GM19463 (cell line): ENCODE measurements at regions not wholly inside any gene's neighbourhood (a gene's known extent, or its start where the extent isn't known, plus 50 kb on each side); places are given as distances from the start of the nearest gene placed in this dataset.
"Not testable (repeated sequence)": the region's sequence is repeated elsewhere in the genome, so short reads cannot be mapped to it uniquely, and the experiment has no call there.

Experiments
- ATAC-seq: cut with Tn5 transposase; IDR thresholded peaks from one replicate; pipeline ENCODE4 v1.9.1; 2021; ENCODE audit warnings: mild to moderate bottlenecking, moderate library complexity; ENCODE audit not compliant: unreplicated experiment

DNA sequence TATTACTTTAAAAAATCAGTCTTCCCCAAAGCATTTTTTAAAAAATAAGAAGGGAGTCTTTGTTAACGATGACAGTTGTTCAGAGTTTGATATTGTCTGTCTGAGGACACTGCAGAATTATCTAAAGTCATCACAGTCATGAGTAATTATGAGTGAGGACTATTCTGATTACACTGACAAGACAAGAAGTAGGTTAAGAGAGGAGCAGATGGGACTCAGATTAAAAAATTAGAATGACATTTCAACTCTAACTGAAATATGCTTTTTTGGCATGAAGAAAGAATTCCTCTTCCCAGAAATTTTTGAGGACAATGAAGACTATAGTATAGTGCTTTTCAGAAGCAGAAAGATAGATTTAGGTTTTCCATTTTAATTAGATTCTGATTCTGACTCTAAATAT is 456.5 kb downstream of the EPHA7 start:
- ATAC-seq: no peak

DNA sequence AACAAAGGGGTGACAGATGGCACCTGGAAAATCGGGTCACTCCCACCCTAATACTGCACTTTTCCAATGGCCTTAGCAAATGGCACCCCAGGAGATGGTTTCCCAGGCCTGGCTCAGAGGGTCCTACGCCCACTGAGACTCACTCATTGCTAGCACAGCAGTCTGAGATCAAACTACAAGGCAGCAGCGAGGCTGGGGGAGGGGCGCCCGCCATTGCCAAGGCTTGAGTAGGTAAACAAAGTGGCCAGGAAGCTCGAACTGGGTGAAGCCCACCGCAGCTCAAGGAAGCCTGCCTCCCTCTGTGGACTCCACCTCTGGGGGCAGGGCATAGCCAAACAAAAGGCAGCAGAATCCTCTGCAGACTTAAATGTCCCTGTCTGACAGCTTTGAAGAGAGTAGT is 467.2 kb downstream of the EPHA7 start:
- not testable (repeated sequence) for ATAC-seq

DNA sequence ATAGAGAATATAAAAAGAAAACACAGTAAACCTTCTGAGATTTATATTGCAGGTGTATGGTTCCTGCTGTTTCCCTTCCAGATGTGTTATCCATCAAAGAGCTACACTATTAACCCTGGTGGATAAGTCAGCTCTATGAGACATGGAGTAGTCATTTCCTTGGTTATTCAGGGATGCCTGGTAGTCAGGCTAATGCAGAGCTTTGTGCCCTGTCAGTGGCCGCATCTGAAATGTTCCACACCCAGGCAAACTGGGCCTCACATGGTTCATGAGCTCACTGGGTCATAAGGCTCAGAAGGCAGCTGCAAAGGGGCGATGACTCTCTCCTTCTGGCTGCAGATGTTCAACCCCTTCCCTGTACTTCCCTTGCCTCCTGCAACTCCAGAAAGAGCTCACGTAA is 473.6 kb downstream of the EPHA7 start:
- no peak for ATAC-seq

DNA sequence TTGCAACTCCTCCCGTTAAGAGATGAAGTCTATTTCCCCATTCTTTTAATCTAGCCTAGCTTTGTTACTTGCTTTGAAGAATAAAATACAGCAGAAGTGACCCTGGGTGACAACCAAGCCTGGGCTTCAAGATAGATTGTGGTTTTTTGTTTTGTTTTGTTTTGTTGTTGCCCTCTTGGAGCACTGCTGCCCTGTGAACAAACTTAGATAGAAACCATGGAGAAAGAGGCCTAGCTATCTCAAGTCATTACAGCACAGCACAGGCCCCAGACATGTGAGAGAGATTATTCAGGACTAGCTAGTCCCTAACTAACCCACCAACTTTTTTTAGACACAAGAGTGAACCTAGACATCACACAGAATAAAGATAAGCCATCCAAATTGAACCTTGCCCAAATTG is 475.2 kb downstream of the EPHA7 start:
- ATAC-seq: no peak

DNA sequence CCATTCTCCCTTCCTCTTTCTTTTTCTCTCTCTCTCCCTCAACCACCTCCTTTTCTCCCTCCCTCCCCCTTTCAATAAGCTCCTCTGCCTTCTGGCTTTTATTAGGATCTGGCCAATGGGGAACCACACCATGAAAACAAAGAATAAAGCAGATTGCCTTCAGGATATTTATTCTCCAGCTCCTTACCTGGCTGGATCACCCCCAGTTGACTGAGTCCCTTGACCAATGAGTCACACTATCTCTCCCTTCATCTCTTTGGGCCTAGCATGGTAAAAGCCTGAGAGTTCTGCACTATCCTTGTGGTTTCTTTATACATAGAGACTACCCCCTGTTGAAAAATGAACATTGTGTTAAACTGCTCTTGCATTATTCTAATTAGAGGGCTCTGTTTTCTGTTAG is 476.8 kb downstream of the EPHA7 start:
- no peak for ATAC-seq

DNA sequence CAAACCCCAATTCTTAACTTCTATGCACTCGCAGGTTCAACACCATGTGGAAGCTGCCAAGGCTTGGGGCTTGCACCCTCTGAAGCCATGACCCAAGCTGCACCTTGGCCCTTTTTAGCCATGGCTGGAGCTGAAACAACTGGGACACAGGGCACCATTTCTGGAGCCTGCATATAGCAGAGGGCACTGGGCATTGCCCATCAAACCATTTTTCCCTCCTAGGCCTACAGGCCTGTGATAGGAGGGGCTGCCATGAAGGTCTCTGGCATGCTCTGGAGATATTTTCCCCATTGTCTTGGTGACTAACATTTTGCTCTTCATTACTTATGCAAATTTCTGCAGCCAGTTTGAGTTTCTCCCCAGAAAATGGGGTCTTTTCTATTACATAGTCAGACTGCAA is 484.7 kb downstream of the EPHA7 start:
- no peak for ATAC-seq

DNA sequence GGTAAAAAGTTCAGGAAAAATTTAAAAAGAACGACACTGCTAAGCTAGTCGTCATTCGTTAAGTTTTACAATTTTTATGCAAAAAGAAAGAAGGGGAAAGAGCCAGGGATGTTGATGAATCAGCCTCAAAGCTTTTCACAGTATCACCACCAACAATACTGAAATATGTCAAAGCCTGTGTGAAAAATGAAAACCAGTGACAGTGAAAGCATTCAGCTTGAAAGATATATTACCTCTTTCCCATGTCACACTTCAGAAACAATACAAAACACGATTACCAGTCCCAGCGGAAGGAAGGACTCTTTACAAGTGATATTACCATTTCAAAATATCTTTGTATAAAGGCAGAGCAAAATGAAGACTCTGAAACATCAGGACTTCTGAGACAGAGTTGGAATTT is 489.2 kb downstream of the EPHA7 start:
- ATAC-seq: no peak

DNA sequence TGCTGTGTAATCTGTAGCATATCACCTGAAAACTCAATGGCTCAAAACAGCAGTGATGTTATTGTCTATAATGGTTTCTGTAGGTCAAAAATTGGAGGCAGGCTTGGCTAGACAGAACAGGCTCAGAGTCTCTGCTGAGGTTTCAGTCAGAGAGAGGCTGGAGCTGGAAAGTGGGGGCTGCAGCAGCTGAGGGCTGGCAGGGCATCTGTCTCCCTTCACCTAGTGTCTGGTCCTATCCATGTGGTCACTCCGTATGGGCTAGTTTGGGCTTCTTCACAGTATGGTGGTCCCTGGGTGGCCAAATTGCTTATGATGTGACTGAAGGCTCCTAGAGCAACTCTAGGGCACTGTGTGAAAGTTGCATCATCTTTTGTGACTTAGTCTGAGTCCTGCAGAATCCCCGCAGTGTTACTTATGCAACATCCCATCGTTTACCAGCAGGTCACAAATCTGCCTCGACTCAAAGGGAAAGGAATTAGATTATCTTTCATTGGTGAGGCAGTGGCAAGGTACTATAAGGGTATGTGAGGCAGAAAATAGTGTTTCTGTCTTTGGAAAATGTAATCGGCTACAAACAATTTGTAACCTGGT is 497.0 kb downstream of the EPHA7 start:
- ATAC-seq: no peak

DNA sequence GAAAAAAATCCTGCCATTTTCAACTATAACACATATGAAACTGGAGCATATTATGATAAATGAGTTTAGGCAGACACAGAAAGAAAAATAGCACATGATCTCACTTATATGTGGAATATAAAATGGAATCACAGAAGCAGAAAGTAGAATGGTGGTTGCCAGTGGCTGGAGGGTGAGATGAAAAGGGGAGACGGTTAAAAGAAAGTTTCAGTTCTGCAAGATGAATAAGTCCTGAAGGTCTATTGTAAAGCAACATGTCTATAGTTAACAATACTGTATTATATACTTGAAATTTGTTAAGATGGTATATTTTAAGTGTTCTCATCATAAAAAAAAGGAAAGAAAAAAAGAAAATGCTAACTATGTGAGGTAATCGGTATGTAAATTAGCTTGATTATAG is 503.9 kb downstream of the EPHA7 start:
- no peak for ATAC-seq

DNA sequence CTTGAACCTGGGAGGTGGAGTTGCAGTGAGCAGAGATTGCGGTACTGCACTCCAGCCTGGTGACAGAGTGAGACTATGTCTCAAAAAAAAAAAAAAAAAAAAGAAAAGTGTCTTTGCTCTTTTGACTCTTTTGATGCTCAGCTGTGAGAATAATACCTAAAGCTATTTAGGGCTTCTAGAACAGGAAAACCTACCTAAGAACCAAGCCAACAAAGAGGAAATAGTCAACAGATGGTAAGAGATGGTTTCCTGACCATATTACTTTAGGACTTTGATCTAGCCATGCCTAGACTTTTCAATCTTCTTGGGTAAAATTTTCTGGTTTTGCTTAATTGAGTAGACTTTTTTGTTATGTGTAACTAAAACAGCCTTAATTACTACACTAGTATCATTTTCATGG is 508.1 kb downstream of the EPHA7 start:
- no peak for ATAC-seq

DNA sequence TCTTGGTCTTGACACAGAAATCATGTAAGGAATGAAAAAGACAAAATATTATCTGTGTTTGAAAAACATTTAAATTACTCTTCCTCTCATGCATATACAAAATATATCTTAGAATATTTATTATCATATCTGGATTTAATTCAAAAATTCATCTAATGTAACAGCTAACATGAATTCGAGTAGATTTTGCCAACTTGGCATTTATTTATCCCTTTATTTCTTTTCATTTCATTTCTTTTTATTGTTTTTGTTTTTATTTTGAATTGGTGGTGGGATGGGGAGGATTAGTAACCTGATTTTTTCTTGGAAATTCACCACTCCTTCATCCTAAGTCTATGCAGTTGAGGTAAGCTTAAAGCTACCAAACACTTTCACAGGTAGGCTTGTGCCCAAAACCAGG is 508.7 kb downstream of the EPHA7 start:
- no peak for ATAC-seq

DNA sequence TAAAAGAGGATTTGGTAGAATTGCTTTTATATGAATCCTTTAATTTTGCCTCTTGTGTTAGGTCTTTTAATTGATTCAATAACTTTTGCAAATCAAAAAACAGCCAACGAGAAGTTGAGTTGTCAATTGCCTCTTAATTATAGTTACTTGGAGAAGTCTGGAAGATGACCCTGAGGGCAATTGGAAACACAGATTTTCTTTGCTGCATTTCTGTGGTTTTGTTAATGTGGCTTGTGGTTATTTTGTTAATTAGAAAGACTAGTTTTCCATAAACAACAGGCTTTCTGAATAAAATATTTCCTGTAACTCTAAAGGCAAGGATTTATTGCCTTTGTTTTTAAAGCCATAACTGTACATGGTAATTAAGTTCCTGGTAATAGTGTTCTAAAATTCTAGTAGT is 513.0 kb downstream of the EPHA7 start:
- ATAC-seq: no peak

DNA sequence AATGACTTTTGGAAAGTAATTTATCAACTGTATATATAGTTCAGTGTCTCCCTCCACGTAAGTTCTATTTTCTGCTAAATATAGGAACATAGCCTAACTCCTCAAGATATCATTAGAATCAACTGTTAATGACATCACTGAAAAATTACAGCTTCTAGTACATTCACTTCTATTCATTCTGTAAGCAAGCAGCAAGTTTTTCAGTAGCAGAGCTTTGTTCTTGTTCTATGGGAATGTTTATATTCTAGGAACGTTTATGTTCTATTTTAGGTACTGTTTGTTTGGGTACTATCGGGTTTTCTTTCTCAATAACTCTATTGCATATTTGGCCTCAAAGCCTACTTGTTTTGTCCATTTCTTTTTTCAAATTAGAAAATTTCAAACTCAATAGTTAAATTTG is 525.6 kb downstream of the EPHA7 start:
- no peak for ATAC-seq

DNA sequence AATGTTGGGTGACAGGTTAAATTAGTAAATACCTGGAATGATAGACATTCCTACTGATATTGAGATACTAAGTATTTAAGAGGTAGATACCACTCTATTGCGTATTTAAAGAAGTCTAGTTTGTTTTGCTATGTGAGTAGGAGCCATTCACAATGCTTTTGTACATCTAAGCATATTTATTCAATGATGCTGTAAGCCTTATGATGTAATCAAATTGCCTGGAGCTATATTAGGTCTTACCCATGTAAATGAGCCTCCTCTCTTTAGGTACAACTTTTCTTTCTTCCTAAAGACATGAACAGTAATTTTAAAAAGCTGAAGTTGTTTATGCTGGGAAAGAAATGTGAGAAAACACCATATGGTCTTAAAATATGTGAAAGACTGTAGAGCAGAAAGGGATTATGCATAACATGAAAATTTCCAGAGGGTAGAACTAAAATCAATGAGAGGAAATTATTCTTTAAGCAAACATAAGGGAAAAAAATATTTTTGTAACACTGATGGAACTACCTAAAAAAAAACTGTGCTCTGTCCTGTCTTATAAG is 526.7 kb downstream of the EPHA7 start:
- ATAC-seq: no peak

DNA sequence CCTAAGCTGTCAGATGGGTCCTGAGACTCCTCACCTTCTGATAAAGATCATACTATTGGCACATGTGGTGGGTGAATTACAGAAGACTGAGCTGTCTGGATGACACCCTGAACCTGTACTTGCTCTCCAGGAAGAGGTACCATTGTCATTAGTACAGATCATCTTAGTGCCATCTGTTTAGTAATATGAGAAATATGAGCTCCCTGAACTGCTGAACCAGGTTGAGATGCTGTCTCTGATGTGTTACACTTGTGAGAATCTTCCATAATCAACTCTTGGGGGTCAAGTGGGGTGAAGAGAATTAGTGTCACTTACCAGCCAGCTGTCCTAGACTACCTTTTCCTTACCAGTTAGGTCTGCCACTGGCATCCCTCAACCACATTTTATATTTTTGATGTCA is 531.0 kb downstream of the EPHA7 start:
- ATAC-seq: no peak

DNA sequence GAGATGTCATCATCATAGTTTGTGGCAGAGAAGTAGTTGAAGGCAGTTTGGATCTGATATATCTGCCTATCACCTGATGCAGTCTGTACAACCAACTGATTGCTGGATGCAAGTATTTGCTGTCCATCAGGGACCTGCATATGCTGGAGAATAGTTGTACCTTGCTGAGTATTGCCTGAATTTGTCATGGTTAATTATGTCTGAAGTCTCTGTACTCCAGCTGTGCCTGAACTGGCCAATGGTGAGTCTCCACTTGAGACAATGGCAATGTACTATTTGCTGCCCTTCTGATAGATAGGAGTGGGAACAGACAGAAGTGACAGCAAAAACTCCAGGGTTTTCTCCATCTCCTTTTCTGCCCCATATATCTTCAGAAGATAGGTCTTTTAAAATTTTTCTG is 531.5 kb downstream of the EPHA7 start:
- no peak for ATAC-seq

DNA sequence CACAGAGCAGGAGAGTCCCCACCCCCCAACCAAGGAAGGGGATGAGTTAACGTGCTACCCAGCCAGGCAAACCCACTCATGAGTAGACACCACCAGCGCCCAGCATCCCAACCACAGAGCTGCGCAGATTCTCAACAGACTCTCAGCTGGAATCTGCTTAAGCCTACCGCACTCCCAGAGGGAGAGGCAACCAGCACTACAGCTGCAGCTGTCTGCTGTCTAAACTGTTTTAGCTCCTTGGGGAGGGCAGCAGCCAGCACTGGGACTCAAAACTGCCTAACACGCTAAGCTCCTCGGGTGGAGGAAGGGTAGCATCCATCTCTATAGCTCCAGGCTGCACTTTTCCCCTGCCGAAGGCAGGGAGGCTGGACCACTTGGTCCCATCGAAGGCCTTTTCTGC is 539.8 kb downstream of the EPHA7 start:
- no peak for ATAC-seq

DNA sequence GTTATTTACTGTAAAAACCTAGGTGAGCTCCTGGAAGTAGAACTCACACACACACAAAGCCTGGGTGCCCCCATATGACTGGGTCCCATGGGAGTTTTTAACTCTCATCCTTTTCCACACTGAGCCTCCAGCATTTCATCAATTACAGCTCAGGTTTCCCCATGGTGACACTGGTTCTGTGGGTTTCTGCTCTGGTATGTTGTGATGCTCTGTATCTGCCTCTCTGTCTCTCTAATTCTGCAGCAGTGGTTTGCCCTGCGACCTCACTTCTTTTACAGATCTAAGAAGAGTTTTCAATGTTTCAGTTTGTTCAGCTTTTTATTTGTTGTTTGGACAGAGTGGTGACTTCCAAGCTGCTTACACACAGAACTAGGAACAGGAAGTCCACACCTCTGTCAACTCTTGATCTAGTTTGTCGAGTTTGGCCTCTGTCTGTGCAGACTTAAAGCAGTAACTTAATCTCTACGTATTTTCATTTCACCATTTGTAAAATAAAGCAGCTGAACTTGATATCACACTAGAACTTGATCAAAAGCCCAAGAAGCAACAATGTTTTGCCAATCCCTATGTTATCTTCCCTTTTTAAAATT is 554.3 kb downstream of the EPHA7 start:
- ATAC-seq: no peak

DNA sequence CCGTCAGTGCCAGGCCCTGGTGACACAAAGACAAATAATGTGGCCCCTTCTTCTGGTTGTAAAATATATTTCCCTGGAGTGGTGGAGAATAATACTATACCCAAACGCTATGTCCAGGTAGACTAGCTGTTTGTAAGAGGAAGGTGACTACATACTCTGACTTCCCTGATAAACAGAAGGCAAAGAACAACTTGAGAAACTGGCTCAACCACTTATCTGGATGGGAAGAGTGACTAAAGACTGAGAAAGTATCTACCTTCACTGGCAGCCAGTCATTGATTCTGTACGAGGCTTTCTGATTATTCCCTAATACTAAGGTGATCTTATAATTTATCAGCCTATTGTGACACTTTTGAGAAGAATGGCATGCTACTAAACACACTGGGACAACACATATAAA is 569.7 kb downstream of the EPHA7 start:
- no peak for ATAC-seq

DNA sequence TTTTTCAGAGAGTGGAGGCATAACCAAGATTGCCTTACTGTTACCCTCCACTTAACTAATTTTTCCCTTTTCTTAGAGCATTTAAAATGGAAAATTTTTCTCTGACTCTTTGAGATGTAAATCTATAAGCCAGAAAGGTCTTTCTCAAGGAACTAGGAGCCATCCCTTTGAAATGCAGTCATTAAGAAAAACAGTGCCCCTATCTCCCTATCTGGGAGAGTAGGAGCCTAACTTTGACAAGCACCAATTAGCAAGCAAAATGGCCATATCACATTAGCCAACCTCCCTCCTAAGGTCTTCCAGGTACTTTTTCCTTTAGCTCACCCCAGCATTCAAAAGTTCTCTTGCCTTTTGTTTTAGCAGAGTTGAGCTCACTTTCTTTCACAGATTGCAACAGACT is 570.5 kb downstream of the EPHA7 start:
- no peak for ATAC-seq

DNA sequence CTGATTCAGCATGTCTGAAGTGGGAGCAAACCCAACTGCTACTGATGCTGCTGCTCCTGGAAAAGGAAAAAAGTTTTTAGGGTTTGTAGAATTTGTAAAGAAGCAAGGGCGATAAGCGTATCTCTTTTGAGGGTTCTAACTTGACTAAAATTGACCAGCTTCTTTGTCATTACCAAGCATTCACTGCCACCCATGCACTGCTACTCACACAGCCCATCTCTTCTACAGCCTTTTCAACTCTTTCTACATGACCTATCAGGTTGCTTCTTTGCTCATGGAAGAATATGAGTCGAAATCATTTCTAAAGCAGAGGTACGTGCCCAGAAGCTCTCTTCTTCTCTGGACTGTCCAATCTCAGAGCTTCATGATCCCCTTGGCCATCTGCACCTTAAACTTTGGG is 570.9 kb downstream of the EPHA7 start:
- no peak for ATAC-seq

DNA sequence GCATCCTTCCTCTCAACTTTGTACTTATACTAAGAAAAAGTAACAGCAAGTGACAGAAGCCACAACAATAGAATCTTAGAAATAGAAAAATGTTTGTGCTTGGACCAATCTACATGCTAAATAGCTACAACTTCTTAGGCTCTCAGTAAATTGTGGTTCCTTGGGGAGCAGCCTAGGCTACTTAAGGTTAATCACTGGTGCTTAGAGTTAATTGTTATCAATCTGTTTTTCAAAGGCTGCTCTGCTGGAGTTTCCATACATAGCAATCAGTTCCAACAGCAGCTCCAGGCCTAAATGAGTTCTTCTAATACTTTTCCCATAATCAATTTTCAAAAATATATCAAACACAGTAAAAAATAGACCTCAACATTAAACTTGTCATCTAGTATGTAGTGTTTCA is 571.4 kb downstream of the EPHA7 start:
- ATAC-seq: no peak
